ENCODE measurements at regions not wholly inside any gene's neighbourhood (a gene's known extent, or its start where the extent isn't known, plus 50 kb on each side); places are given as distances from the start of the nearest gene placed in this dataset.

DNA sequence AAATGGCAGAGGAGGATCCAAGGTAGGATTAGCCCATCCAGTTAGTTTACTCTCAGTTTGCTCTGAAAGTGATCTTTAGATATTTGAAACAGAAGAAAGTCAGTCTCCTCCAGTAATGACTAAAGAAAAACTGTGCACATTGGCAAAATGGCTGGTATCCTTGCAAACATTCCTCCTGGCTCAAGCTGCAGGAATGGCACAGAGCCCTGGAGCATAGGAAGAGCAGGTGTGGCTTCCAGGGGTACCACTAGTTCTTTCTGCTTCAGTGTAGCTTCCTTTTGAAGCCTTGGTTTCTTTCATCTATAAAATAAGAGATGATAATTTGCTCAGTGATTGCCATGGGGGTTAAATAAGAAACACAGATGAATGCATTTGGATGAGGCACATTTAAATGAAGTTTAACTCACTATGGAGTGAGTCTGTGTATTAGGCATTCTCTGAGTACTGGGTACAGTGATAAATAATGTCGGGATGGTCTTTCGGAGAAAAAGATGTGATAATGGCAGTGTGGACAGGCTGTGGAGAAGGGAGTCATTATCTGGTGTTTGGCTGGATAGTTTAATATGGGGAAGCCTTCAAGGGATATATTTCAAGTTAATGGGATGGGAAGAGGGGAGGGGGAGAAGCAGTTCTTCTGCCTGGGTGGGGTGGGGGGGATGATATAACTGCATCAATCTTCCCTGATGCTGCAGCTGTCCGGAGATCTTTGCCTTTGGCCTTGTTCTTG lies 217.3 kb upstream of the KLF4 start:
- no peaks in the 10 kb centered on the region for H3K9me3 Mint-ChIP-seq (ENCODE audit: low read depth)
- H3K36me3 Mint-ChIP-seq: no peaks in the 10 kb centered on the region
- no peaks in the 10 kb centered on the region for H3K27me3 Mint-ChIP-seq
- H3K4me1 Mint-ChIP-seq (ENCODE audit: low read depth): no peaks in the 10 kb centered on the region
- no peak overlapping the region for H3K27ac Mint-ChIP-seq
- H3K4me3 Mint-ChIP-seq: no peak overlapping the region

DNA sequence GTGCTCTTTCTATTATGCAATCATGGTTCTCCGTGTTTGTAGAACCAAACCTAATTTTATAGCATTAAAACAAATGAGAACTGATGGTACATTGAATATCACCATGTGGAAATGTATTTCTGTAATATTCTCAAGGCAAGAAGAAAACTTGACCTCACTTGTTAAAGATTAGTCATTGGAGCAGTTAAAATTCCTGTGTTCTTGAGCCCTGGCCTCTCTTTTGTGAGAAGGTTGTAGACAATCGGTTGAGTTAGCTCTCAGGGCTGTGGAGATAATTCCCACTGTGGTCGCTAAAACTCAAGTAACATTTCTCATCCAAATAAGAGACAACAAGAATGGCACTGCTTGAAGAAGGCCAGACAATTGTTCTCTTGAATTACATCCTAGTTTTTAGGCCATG lies 216.0 kb upstream of the KLF4 start:
- no peak overlapping the region for H3K27ac Mint-ChIP-seq
- H3K4me1 Mint-ChIP-seq (ENCODE audit: low read depth): no peaks in the 10 kb centered on the region
- H3K36me3 Mint-ChIP-seq: no peaks in the 10 kb centered on the region
- no peaks in the 10 kb centered on the region for H3K9me3 Mint-ChIP-seq (ENCODE audit: low read depth)
- no peaks in the 10 kb centered on the region for H3K27me3 Mint-ChIP-seq
- H3K4me3 Mint-ChIP-seq: no peak overlapping the region

DNA sequence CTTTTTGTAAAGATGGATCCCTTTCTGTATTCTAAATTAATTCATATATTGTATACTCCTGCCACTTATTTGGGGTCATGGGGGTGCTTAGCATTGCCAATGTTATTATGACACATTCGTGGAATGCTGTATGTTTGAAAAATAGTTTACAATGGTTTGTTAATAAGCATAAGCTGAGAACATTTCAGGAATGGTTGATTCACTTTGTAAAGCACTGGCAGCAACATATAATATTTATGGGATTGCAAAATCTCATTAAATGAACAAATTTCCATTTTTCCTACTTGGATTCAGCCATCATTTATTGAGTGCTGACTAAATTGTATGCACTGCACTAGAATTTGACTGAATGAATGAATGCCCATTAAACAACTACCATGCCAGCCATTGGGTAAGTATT lies 215.2 kb upstream of the KLF4 start:
- H3K27me3 Mint-ChIP-seq: no peaks in the 10 kb centered on the region
- H3K4me1 Mint-ChIP-seq (ENCODE audit: low read depth): no peaks in the 10 kb centered on the region
- H3K36me3 Mint-ChIP-seq: no peaks in the 10 kb centered on the region
- no peaks in the 10 kb centered on the region for H3K9me3 Mint-ChIP-seq (ENCODE audit: low read depth)
- H3K27ac Mint-ChIP-seq: no peak overlapping the region
- no peak overlapping the region for H3K4me3 Mint-ChIP-seq

DNA sequence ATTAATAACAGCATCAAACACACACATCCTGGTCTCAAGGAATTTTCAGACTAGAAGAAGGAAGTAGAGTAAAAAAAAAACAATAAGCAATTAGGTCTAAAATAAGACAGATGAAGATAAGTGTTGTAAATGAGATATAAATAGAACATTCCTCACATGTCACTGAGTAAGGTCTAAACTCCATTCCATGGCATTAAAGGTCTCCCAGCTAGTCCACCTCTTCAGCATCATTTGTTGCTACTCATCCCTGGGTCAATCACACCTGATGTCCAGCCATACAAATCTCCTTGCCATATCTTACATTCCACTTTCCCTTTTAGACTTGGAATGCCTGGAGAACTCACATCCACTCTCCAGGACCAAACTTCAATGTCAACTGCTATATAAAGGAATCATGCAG lies 214.1 kb upstream of the KLF4 start:
- H3K27ac Mint-ChIP-seq: no peak overlapping the region
- no peaks in the 10 kb centered on the region for H3K36me3 Mint-ChIP-seq
- no peaks in the 10 kb centered on the region for H3K4me1 Mint-ChIP-seq (ENCODE audit: low read depth)
- H3K9me3 Mint-ChIP-seq (ENCODE audit: low read depth): no peaks in the 10 kb centered on the region
- H3K4me3 Mint-ChIP-seq: no peak overlapping the region
- no peaks in the 10 kb centered on the region for H3K27me3 Mint-ChIP-seq

DNA sequence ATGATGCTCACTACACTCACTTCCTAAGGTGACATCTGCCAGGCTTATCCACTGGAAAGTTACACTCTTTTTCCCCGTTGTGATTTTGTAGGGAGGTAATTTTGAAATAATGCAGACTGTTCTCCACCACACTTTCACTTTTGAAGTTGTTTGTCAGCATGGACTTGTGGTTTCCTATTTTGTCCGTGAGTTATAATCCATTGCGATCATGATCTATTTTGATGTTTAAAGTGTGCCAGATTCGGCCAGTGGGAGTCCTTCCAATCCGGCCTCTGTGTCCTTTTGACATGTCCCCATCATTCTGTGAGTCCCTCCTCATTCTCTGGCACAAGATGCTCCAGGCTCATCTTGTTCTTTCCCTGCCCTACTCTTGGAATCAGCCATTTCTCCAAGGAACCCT lies 211.3 kb upstream of the KLF4 start:
- Mint-ChIP-seq H3K4me3 (no peak overlapping the region), H3K27ac (no peak overlapping the region), H3K4me1 (ENCODE audit: low read depth) (no peaks in the 10 kb centered on the region), H3K36me3 (no peaks in the 10 kb centered on the region), H3K9me3 (ENCODE audit: low read depth) (no peaks in the 10 kb centered on the region), H3K27me3 (no peaks in the 10 kb centered on the region)

DNA sequence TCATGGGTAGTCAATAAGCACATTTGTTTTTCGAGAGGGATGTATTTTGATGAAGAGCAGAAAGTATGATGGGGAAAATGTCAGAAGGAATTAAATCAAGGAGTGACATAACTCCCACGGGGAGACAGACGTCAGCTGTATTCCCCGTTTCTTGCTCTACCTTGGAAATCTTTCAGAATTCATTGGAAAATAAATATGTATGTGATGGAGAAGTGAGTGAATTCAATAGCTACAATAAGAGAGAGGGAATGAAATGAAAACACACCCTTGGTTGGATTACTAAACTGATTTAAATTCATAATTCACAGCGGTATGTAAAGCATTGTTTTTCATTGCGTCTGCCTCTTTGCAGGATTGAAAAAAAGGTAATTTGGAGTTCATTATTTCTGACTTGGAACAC lies 209.7 kb upstream of the KLF4 start:
- no peak overlapping the region for H3K27ac Mint-ChIP-seq
- H3K36me3 Mint-ChIP-seq: no peaks in the 10 kb centered on the region
- H3K9me3 Mint-ChIP-seq (ENCODE audit: low read depth): no peaks in the 10 kb centered on the region
- no peaks in the 10 kb centered on the region for H3K27me3 Mint-ChIP-seq
- H3K4me1 Mint-ChIP-seq (ENCODE audit: low read depth): no peaks in the 10 kb centered on the region
- H3K4me3 Mint-ChIP-seq: no peak overlapping the region

DNA sequence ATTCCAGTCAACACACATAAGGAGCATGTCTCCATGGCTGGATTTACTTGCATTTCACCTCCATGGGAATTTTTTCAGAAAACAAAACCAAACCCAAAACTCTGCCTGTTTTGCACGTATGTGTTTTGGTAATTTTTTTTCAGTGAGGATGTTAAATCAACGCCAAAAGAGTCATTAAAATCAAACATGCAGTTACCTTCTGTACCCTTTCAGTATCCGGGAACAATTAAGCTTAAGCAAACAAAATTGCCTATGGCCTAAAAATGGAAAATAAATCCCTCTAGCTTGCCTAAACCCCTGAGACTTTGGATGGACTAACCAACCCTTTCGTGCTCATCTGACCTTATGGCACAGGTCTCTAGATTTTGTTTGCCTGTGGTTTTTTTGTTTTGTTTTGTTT lies 209.2 kb upstream of the KLF4 start:
- Mint-ChIP-seq H3K9me3 (ENCODE audit: low read depth) (no peaks in the 10 kb centered on the region), H3K4me1 (ENCODE audit: low read depth) (no peaks in the 10 kb centered on the region), H3K4me3 (no peak overlapping the region), H3K27me3 (no peaks in the 10 kb centered on the region), H3K36me3 (no peaks in the 10 kb centered on the region), H3K27ac (no peak overlapping the region)

DNA sequence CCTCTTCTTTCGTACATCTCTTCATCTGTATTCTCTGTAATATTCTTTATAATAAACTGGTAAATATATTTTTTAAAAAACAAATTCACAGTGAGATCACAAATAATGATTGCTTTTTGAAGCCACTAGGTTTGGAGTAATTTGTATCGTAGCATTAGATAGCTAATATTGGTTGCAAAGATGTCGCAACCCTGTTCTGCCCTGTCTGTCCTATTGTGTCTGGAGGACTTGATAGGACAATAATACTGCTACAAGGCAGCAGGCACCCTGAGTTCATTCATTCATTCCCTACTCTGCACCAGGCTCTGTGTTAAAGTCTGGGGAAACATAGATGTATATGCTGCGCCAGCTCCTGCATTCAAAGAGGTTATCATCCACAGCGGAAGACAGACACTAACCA lies 206.7 kb upstream of the KLF4 start:
- Mint-ChIP-seq H3K9me3 (ENCODE audit: low read depth) (no peaks in the 10 kb centered on the region), H3K27ac (no peak overlapping the region), H3K36me3 (no peaks in the 10 kb centered on the region), H3K4me1 (ENCODE audit: low read depth) (no peaks in the 10 kb centered on the region), H3K27me3 (no peaks in the 10 kb centered on the region), H3K4me3 (no peak overlapping the region)

DNA sequence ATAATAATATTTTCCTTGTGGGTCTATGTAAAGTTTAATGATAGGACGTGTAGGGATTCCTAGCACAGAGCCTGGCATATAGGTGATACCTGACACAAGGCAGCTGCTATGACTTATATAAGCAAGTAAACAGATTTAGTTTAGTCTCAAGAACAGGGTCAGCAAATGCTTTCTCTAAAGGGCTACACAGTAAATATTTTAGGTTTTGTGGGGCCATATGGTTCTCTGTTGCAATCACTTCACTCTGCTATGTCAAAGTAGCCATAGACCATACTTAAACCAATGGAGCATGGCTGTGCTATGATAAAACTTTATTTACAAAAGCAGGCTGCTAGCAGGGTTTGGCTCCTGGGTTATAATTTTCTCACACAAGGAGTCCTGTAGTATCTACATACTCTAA lies 204.8 kb upstream of the KLF4 start:
- Mint-ChIP-seq H3K4me1 (ENCODE audit: low read depth) (no peaks in the 10 kb centered on the region), H3K9me3 (ENCODE audit: low read depth) (no peaks in the 10 kb centered on the region), H3K27me3 (no peaks in the 10 kb centered on the region), H3K36me3 (no peaks in the 10 kb centered on the region), H3K4me3 (no peak overlapping the region), H3K27ac (no peak overlapping the region)

DNA sequence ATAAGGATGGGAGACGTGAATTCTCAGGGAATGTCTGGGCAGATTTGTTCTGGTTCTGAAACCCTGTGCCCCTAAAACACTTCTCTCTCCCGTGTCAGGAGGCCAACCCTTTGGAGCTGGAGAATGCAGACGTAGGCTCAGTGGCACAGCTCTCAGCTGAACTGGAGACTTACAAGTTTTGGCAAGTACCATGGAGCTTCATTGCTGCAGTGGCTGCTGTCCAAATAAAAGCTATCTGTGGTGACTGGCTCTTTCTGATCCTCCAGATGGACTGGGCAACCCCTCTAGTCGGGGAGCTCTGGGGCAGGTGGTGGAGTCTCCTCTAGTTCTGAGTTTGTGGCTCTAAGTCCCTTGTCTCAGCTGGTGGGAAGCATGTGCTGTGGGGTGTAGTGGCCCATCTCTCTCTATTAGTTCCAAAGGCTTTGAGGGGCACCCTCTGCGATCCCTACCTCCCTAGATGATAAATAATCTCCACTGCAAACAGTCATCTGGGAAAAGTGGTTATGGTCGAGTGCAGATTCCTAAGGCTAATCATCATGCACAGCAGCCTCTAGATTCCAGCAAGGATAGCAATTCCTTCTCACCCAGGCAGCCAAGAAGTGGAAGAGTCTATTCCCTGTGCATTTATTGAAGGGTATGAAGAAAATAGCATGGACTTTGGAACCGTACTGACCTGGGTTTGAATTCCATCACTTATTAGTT lies 204.2 kb upstream of the KLF4 start:
- Mint-ChIP-seq H3K4me3 (no peak overlapping the region), H3K36me3 (no peaks in the 10 kb centered on the region), H3K4me1 (ENCODE audit: low read depth) (no peaks in the 10 kb centered on the region), H3K9me3 (ENCODE audit: low read depth) (no peaks in the 10 kb centered on the region), H3K27me3 (no peaks in the 10 kb centered on the region), H3K27ac (no peak overlapping the region)

DNA sequence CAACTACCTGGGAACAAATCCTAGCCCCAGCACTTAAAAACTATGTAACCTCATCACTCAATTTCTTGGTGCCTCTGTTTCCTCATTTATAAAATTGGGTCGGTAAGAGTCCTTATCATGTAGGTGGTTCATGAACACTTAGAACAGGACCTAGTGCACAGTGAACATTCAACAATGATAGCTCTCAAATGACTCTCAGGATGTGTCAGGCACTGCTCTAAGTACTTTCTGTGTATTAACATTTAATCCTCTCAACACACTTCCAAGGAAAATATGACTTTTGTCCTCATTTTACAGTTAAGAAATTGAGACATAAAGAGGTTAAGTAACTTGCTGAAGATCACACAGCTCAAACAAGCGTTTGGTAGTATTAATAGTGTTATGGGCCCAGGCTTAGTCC lies 202.1 kb upstream of the KLF4 start:
- no peaks in the 10 kb centered on the region for H3K36me3 Mint-ChIP-seq
- no peaks in the 10 kb centered on the region for H3K4me1 Mint-ChIP-seq (ENCODE audit: low read depth)

DNA sequence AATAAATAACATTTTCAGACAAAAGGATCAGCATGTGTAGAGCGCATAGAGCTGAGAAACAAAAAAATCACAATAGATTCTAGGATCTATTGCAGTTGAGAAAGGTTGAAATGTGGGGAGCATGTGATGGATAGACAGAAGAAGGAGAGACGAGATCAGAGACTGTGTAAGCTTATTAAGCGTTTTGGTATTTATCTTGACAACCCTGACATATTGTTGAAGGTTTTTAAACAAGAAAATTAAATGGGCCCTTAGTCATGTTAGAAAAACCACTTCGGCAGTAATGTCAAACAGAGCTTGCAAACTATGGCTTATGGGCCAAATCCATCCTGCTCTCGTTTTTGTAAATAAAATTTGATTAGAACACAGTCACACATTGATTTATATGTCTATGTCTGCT lies 200.5 kb upstream of the KLF4 start:
- H3K36me3 Mint-ChIP-seq: no peaks in the 10 kb centered on the region
- no peak overlapping the region for H3K4me3 Mint-ChIP-seq
- peaks cover 4% of the 10 kb centered on the region for H3K27me3 Mint-ChIP-seq
- H3K27ac Mint-ChIP-seq: no peak overlapping the region
- H3K4me1 Mint-ChIP-seq (ENCODE audit: low read depth): no peaks in the 10 kb centered on the region
- H3K9me3 Mint-ChIP-seq (ENCODE audit: low read depth): peaks cover 3% of the 10 kb centered on the region

More for the DNA sequence above, 202.1 kb upstream of the KLF4 start:
- Mint-ChIP-seq H3K27ac (no peak overlapping the region), H3K4me3 (no peak overlapping the region), H3K27me3 (peaks cover 4% of the 10 kb centered on the region), H3K9me3 (ENCODE audit: low read depth) (peaks cover 3% of the 10 kb centered on the region)

DNA sequence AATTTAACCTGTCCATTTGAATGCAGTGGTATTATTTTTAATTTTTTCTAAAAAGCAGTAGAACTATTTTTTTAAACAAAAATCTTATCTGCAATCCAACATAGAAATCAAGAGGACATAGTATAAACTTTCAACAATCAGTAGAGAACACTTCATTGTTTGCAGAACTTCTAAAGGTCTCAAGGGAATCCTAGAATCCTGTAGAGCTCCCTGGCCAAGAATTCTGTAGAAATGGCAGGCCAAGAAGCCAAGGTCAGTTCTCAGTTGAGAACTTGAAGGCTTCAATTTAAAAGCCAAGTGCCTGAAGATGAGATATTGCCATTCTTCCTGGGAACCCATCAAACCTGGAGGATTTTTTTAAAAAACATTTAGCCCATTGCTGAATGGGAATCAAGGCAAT lies 199.2 kb upstream of the KLF4 start:
- H3K4me3 Mint-ChIP-seq: no peak overlapping the region
- H3K4me1 Mint-ChIP-seq (ENCODE audit: low read depth): no peaks in the 10 kb centered on the region
- no peak overlapping the region for H3K27ac Mint-ChIP-seq
- peaks cover 3% of the 10 kb centered on the region for H3K9me3 Mint-ChIP-seq (ENCODE audit: low read depth)
- H3K36me3 Mint-ChIP-seq: no peaks in the 10 kb centered on the region
- H3K27me3 Mint-ChIP-seq: peaks cover 4% of the 10 kb centered on the region

DNA sequence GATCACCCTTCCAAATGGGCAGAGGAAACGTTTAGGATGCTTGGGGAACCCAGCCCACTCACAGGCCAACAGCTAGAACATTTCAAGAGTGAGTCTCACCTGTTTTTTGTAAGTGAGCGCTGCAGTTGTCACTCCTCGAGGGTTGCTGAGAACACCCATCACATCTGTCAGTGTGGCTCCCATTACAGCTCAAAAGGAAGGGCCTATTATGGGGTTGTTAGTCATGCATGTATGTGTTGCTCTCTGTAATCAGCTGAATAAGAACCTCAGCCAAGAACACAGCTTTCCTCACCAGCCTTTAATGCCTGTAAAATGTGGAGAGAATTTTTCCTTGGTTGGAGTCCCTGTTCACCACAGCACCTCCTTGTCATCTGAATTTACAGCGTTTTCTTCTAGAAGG lies 196.3 kb upstream of the KLF4 start:
- Mint-ChIP-seq H3K27ac (no peak overlapping the region), H3K27me3 (peaks cover 4% of the 10 kb centered on the region), H3K4me1 (ENCODE audit: low read depth) (no peaks in the 10 kb centered on the region), H3K4me3 (no peak overlapping the region), H3K36me3 (no peaks in the 10 kb centered on the region), H3K9me3 (ENCODE audit: low read depth) (peaks cover 3% of the 10 kb centered on the region)

DNA sequence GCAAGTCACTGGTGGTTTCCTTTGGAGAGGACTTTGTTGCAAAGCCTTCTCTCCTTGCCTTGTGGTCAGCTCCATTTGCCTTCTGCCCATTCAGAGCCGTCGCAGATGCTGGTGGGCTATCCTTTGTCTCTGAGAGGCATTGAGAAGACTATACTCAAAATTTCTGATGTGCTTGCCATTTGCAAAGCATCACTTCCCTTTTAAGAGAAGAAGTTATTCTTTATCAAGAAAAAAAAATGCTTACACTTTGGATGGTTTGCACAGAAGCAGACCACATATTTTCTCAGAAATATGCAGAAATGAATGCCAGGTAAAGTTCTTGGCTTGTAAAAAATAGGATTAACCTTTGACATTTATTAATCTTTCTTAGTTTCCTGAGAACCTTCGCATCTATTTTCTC lies 195.8 kb upstream of the KLF4 start:
- H3K27ac Mint-ChIP-seq: no peak overlapping the region
- H3K4me1 Mint-ChIP-seq (ENCODE audit: low read depth): no peaks in the 10 kb centered on the region
- peaks cover 3% of the 10 kb centered on the region for H3K9me3 Mint-ChIP-seq (ENCODE audit: low read depth)
- H3K36me3 Mint-ChIP-seq: no peaks in the 10 kb centered on the region
- peaks cover 4% of the 10 kb centered on the region for H3K27me3 Mint-ChIP-seq
- H3K4me3 Mint-ChIP-seq: no peak overlapping the region

DNA sequence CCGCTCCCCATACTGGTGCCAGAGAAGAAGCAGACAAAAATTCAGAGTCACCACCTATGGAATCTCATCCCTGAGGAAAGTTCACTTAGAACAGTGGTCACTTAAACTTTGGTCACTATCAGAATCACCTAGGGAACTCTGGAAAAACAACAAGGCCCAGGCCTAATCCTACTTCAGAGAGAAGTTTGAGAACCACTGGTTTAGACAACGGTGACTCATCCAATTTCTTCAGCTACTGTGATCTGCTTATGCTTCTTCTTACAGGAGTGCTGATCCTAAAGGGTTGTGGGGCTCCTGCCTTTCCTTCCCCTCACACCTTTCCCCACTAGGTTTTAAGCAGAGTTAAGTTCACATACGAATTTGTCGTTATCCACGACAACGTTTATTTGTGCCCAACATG lies 194.7 kb upstream of the KLF4 start:
- Mint-ChIP-seq H3K4me1 (ENCODE audit: low read depth) (no peaks in the 10 kb centered on the region), H3K27ac (no peak overlapping the region), H3K36me3 (no peaks in the 10 kb centered on the region), H3K9me3 (ENCODE audit: low read depth) (peaks cover 3% of the 10 kb centered on the region), H3K27me3 (peaks cover 4% of the 10 kb centered on the region), H3K4me3 (no peak overlapping the region)

Data from activated naive CD8-positive, alpha-beta T cell (primary cell).